Right cardiac atrium (tissue), 5 donors: ENCODE measurements at regions not wholly inside any gene's neighbourhood (a gene's known extent, or its start where the extent isn't known, plus 50 kb on each side); places are given as distances from the start of the nearest gene placed in this dataset.

Experiments used
- ATAC-seq, 2 donors: fragments of 200-7000 bp; cut with Tn5 transposase; one replicate each; pipeline versions ENCODE4 v1.8.0 to v1.9.1; 2020; ENCODE audit warnings: moderate library complexity in 2 of 2, mild to moderate bottlenecking in 1 of 2
- DNase-seq, 3 donors: peaks; one replicate each; pipeline ENCODE4 v3.0.0-alpha.2; 2020
- H3K27ac ChIP-seq: one replicate; pipeline ENCODE4 v1.5.1; 2013; ENCODE audit warnings: mild to moderate bottlenecking, low read length, control low read depth, moderate library complexity
- H3K27me3 ChIP-seq: one replicate; pipeline ENCODE4 v1.6.1; 2013; ENCODE audit not compliant: control insufficient read depth, insufficient read depth
- H3K4me1 ChIP-seq: one replicate; pipeline ENCODE4 v1.6.1; 2013; ENCODE audit warnings: low read length; ENCODE audit not compliant: control insufficient read depth, insufficient read depth
- H3K4me3 ChIP-seq: one replicate; pipeline ENCODE4 v1.5.1; 2013; ENCODE audit warnings: low read length, control low read depth
- H3K9me3 ChIP-seq: one replicate; pipeline ENCODE4 v1.6.1; 2013; ENCODE audit warnings: low read length; ENCODE audit not compliant: control insufficient read depth
- WGBS: extraction: QIAGEN DNeasy Blood & Tissue Kit; methylation state at CpG from one replicate; pipeline ENCODE4 v1.1.7; 2013; 5-methylcytosine and 5-hydroxymethylcytosine counted together
- intact Hi-C, 4 donors: fragments of 100-400 bp; cut with DNase I; formaldehyde crosslinking; loops; one replicate each; pipeline versions ENCODE4 v1.11.0 to v1.14.0; 2022 to 2023
- donor health status: healthy with polysubstance abuse.
- donor health status: DM: no; HTN: yes; CAD: no.
- donor health status: DM: no; HTN: no; CAD: no.
- donor health status: DM: no; HTN: yes; CAD: no; lungs with severe emphysema.
- donor health status: DM: yes; HTN: yes; CAD: no.

GRCh38 chr20:24303393-24304170 lies 165.8 kb upstream of the SYNDIG1 start:
- Histone ChIP-seq H3K27ac (no peak overlapping the region), H3K9me3 (no peaks in the 10 kb centered on the region), H3K27me3 (no peaks in the 10 kb centered on the region), H3K4me3 (no peak overlapping the region), H3K4me1 (no peaks in the 10 kb centered on the region)
- DNase-seq, result no peak
- intact Hi-C loops, result loop anchor here in 2 of 4 donors (5.0 to 10.0 kb wide), 3 partner anchors 479 to 611 kb away; no protein-coding TSS in a partner anchor
- WGBS, result 79% methylated on average over 14 of the region's 14 CpGs
- peak; percentile 39 to 52 for ATAC-seq

- H3K27me3 ChIP-seq, result no peaks in the 10 kb centered on the region
- no peak overlapping the region for H3K27ac ChIP-seq
- ATAC-seq (no peak), DNase-seq (no peak)
- H3K4me3 ChIP-seq, result no peak overlapping the region
- no peaks in the 10 kb centered on the region for H3K4me1 ChIP-seq
- intact Hi-C loops, result no loop called here
- no peaks in the 10 kb centered on the region for H3K9me3 ChIP-seq
- WGBS, result 73% methylated on average over 3 of the region's 3 CpGs
Observed at GRCh38 chr20:24297993-24298392, 171.4 kb upstream of the SYNDIG1 start.

GRCh38 chr20:24296477-24297261 lies 172.8 kb upstream of the SYNDIG1 start:
- intact Hi-C loops, result no loop called here
- H3K27me3 ChIP-seq, result no peaks in the 10 kb centered on the region
- ATAC-seq (no peak), DNase-seq (no peak)
- H3K4me1 ChIP-seq, result no peaks in the 10 kb centered on the region
- no peak overlapping the region for H3K27ac ChIP-seq
- 66% methylated on average over 6 of the region's 6 CpGs for WGBS
- H3K9me3 ChIP-seq, result no peaks in the 10 kb centered on the region
- no peak overlapping the region for H3K4me3 ChIP-seq

GRCh38 chr20:24291014-24291413 lies 178.4 kb upstream of the SYNDIG1 start:
- Histone ChIP-seq H3K4me1 (no peaks in the 10 kb centered on the region), H3K4me3 (no peak overlapping the region), H3K27me3 (no peaks in the 10 kb centered on the region), H3K27ac (no peak overlapping the region), H3K9me3 (no peaks in the 10 kb centered on the region)
- intact Hi-C loops, result no loop called here
- no peak for DNase-seq
- ATAC-seq, result no peak
- WGBS, result 83% methylated on average over 3 of the region's 3 CpGs

GRCh38 chr20:24289737-24290481 lies 179.5 kb upstream of the SYNDIG1 start:
- Histone ChIP-seq H3K9me3 (no peaks in the 10 kb centered on the region), H3K27me3 (no peaks in the 10 kb centered on the region), H3K4me3 (no peak overlapping the region), H3K27ac (no peak overlapping the region), H3K4me1 (no peaks in the 10 kb centered on the region)
- DNase-seq, result no peak
- 55% methylated on average over 7 of the region's 7 CpGs for WGBS
- no peak for ATAC-seq
- intact Hi-C loops, result no loop called here

- Histone ChIP-seq H3K4me1 (no peaks in the 10 kb centered on the region), H3K27me3 (no peaks in the 10 kb centered on the region), H3K4me3 (no peak overlapping the region), H3K27ac (no peak overlapping the region), H3K9me3 (no peaks in the 10 kb centered on the region)
- 85% methylated on average over 5 of the region's 5 CpGs for WGBS
- intact Hi-C loops, result no loop called here
- ATAC-seq (no peak), DNase-seq (no peak)
Observed at GRCh38 chr20:24283186-24283585, 186.2 kb upstream of the SYNDIG1 start.

- H3K27ac ChIP-seq, result no peak overlapping the region
- H3K4me1 ChIP-seq, result no peaks in the 10 kb centered on the region
- WGBS, result 65% methylated on average over 9 of the region's 9 CpGs
- H3K4me3 ChIP-seq, result no peak overlapping the region
- no peak for DNase-seq
- intact Hi-C loops, result no loop called here
- no peaks in the 10 kb centered on the region for H3K9me3 ChIP-seq
- ATAC-seq, result no peak
- H3K27me3 ChIP-seq, result no peaks in the 10 kb centered on the region
Observed at GRCh38 chr20:24277196-24277595, 192.2 kb upstream of the SYNDIG1 start.

GRCh38 chr20:24275946-24276705 lies 193.3 kb upstream of the SYNDIG1 start:
- intact Hi-C loops, result no loop called here
- DNase-seq (no peak), ATAC-seq (no peak)
- H3K4me1 ChIP-seq, result no peaks in the 10 kb centered on the region
- no peaks in the 10 kb centered on the region for H3K9me3 ChIP-seq
- H3K27me3 ChIP-seq, result no peaks in the 10 kb centered on the region
- no peak overlapping the region for H3K4me3 ChIP-seq
- WGBS, result 45% methylated on average over 3 of the region's 3 CpGs
- H3K27ac ChIP-seq, result no peak overlapping the region

- ATAC-seq (no peak), DNase-seq (no peak)
- intact Hi-C loops, result no loop called here
- Histone ChIP-seq H3K4me1 (no peaks in the 10 kb centered on the region), H3K27me3 (no peaks in the 10 kb centered on the region), H3K9me3 (no peaks in the 10 kb centered on the region), H3K27ac (no peak overlapping the region), H3K4me3 (no peak overlapping the region)
Observed at GRCh38 chr20:24273251-24273650, 196.2 kb upstream of the SYNDIG1 start.

- Histone ChIP-seq H3K9me3 (no peaks in the 10 kb centered on the region), H3K27me3 (no peaks in the 10 kb centered on the region), H3K27ac (no peak overlapping the region), H3K4me1 (no peaks in the 10 kb centered on the region), H3K4me3 (no peak overlapping the region)
- 64% methylated on average over 3 of the region's 3 CpGs for WGBS
- ATAC-seq (no peak), DNase-seq (no peak)
- intact Hi-C loops, result no loop called here
Observed at GRCh38 chr20:24261351-24261750, 208.1 kb upstream of the SYNDIG1 start.
